IPS-18a (cell line): ENCODE measurements at regions not wholly inside any gene's neighbourhood (a gene's known extent, or its start where the extent isn't known, plus 50 kb on each side); places are given as distances from the start of the nearest gene placed in this dataset.
"Not testable (repeated sequence)": the region's sequence is repeated elsewhere in the genome, so short reads cannot be mapped to it uniquely, and the experiment has no call there.

Experiments
- H3K27ac ChIP-seq: one replicate; pipeline ENCODE4 v1.5.1; 2013; ENCODE audit warnings: low read length
- H3K27me3 ChIP-seq: one replicate; pipeline ENCODE4 v1.6.1; 2013; ENCODE audit warnings: mild to moderate bottlenecking, low read length; ENCODE audit not compliant: control insufficient read depth, insufficient read depth
- H3K36me3 ChIP-seq: one replicate; pipeline ENCODE4 v1.6.1; 2013; ENCODE audit warnings: low read depth, low read length; ENCODE audit not compliant: control insufficient read depth
- H3K4me1 ChIP-seq: one replicate; pipeline ENCODE4 v1.6.1; 2013; ENCODE audit warnings: low read depth, low read length; ENCODE audit not compliant: control insufficient read depth
- H3K4me3 ChIP-seq: one replicate; pipeline ENCODE4 v1.5.1; 2013; ENCODE audit warnings: low read length
- H3K9ac ChIP-seq: one replicate; pipeline ENCODE4 v1.6.1; 2013; ENCODE audit warnings: mild to moderate bottlenecking, low read length, moderate library complexity
- H3K9me3 ChIP-seq: one replicate; pipeline ENCODE4 v1.6.1; 2013; ENCODE audit warnings: low read depth, low read length; ENCODE audit not compliant: control insufficient read depth

GRCh38 chr7:15096853-15097252 is 194.3 kb upstream of the DGKB start:
- H3K36me3 ChIP-seq, result no peaks in the 10 kb centered on the region
- H3K27me3 ChIP-seq, result no peaks in the 10 kb centered on the region
- H3K4me1 ChIP-seq, result no peaks in the 10 kb centered on the region

GRCh38 chr7:15094989-15095388 is 192.4 kb upstream of the DGKB start:
- no peaks in the 10 kb centered on the region for H3K4me1 ChIP-seq
- no peaks in the 10 kb centered on the region for H3K27me3 ChIP-seq
- H3K27ac ChIP-seq, result no peak overlapping the region
- H3K9me3 ChIP-seq, result no peaks in the 10 kb centered on the region
- H3K4me3 ChIP-seq, result no peak overlapping the region
- H3K36me3 ChIP-seq, result no peaks in the 10 kb centered on the region
- H3K9ac ChIP-seq, result no peak overlapping the region

More at GRCh38 chr7:15096853-15097252, 194.3 kb upstream of the DGKB start:
- Histone ChIP-seq H3K4me3 (no peak overlapping the region), H3K9me3 (no peaks in the 10 kb centered on the region), H3K9ac (no peak overlapping the region), H3K27ac (no peak overlapping the region)

GRCh38 chr7:15087771-15088170 is 185.2 kb upstream of the DGKB start:
- Histone ChIP-seq H3K9ac (no peak overlapping the region), H3K4me1 (no peaks in the 10 kb centered on the region), H3K36me3 (no peaks in the 10 kb centered on the region), H3K9me3 (no peaks in the 10 kb centered on the region), H3K4me3 (no peak overlapping the region), H3K27ac (no peak overlapping the region), H3K27me3 (no peaks in the 10 kb centered on the region)

GRCh38 chr7:15086862-15087261 is 184.3 kb upstream of the DGKB start:
- Histone ChIP-seq H3K9me3 (no peaks in the 10 kb centered on the region), H3K4me3 (no peak overlapping the region), H3K36me3 (no peaks in the 10 kb centered on the region), H3K9ac (no peak overlapping the region), H3K4me1 (no peaks in the 10 kb centered on the region), H3K27me3 (no peaks in the 10 kb centered on the region), H3K27ac (no peak overlapping the region)

GRCh38 chr7:15086131-15086611 is 183.6 kb upstream of the DGKB start:
- no peaks in the 10 kb centered on the region for H3K9me3 ChIP-seq
- H3K27ac ChIP-seq, result no peak overlapping the region
- H3K36me3 ChIP-seq, result no peaks in the 10 kb centered on the region
- H3K27me3 ChIP-seq, result no peaks in the 10 kb centered on the region
- no peak overlapping the region for H3K4me3 ChIP-seq
- no peak overlapping the region for H3K9ac ChIP-seq
- no peaks in the 10 kb centered on the region for H3K4me1 ChIP-seq

GRCh38 chr7:15085366-15085765 is 182.8 kb upstream of the DGKB start:
- no peak overlapping the region for H3K27ac ChIP-seq
- H3K4me1 ChIP-seq, result no peaks in the 10 kb centered on the region
- no peaks in the 10 kb centered on the region for H3K27me3 ChIP-seq
- H3K4me3 ChIP-seq, result no peak overlapping the region
- H3K9me3 ChIP-seq, result no peaks in the 10 kb centered on the region
- H3K36me3 ChIP-seq, result no peaks in the 10 kb centered on the region
- no peak overlapping the region for H3K9ac ChIP-seq

GRCh38 chr7:15084368-15084767 is 181.8 kb upstream of the DGKB start:
- no peaks in the 10 kb centered on the region for H3K36me3 ChIP-seq
- H3K27ac ChIP-seq, result no peak overlapping the region
- no peak overlapping the region for H3K9ac ChIP-seq
- H3K9me3 ChIP-seq, result no peaks in the 10 kb centered on the region
- H3K4me1 ChIP-seq, result no peaks in the 10 kb centered on the region
- no peak overlapping the region for H3K4me3 ChIP-seq
- no peaks in the 10 kb centered on the region for H3K27me3 ChIP-seq

- Histone ChIP-seq H3K9ac (no peak overlapping the region), H3K4me3 (no peak overlapping the region), H3K4me1 (no peaks in the 10 kb centered on the region), H3K27ac (no peak overlapping the region), H3K9me3 (no peaks in the 10 kb centered on the region), H3K27me3 (no peaks in the 10 kb centered on the region), H3K36me3 (no peaks in the 10 kb centered on the region)
Observed at GRCh38 chr7:15081891-15082290, 179.3 kb upstream of the DGKB start.

GRCh38 chr7:15073301-15073700 is 170.8 kb upstream of the DGKB start:
- Histone ChIP-seq H3K9ac (no peak overlapping the region), H3K27me3 (no peaks in the 10 kb centered on the region), H3K4me3 (no peak overlapping the region), H3K9me3 (no peaks in the 10 kb centered on the region), H3K27ac (no peak overlapping the region), H3K4me1 (no peaks in the 10 kb centered on the region), H3K36me3 (no peaks in the 10 kb centered on the region)

GRCh38 chr7:15068324-15068723 is 165.8 kb upstream of the DGKB start:
- Histone ChIP-seq H3K27ac (no peak overlapping the region), H3K4me3 (no peak overlapping the region), H3K4me1 (no peaks in the 10 kb centered on the region), H3K27me3 (no peaks in the 10 kb centered on the region), H3K9ac (no peak overlapping the region), H3K9me3 (no peaks in the 10 kb centered on the region), H3K36me3 (no peaks in the 10 kb centered on the region)

- Histone ChIP-seq H3K4me3 (no peak overlapping the region), H3K4me1 (no peaks in the 10 kb centered on the region), H3K36me3 (no peaks in the 10 kb centered on the region), H3K9me3 (no peaks in the 10 kb centered on the region), H3K27ac (no peak overlapping the region), H3K27me3 (no peaks in the 10 kb centered on the region), H3K9ac (no peak overlapping the region)
Observed at GRCh38 chr7:15057272-15057671, 154.7 kb upstream of the DGKB start.

GRCh38 chr7:15054304-15054703 is 151.8 kb upstream of the DGKB start:
- not testable (repeated sequence) for H3K36me3 ChIP-seq, H3K27me3 ChIP-seq, H3K4me1 ChIP-seq, H3K4me3 ChIP-seq, H3K27ac ChIP-seq, H3K9ac ChIP-seq, H3K9me3 ChIP-seq
